Motor neuron (in vitro differentiated cells): ENCODE measurements at regions not wholly inside any gene's neighbourhood (a gene's known extent, or its start where the extent isn't known, plus 50 kb on each side); places are given as distances from the start of the nearest gene placed in this dataset.
"Not testable (repeated sequence)": the region's sequence is repeated elsewhere in the genome, so short reads cannot be mapped to it uniquely, and the experiment has no call there.

Experiments used
- ATAC-seq, 8 experiments: fragments of 200-7000 bp; cut with Tn5 transposase; replicated peaks in 6 of 8; 2 replicates each; pipeline ENCODE4 v1.8.0; 2021; ENCODE audit warnings: mild to moderate bottlenecking in 8 of 8, moderate library complexity in 8 of 8
- H3K27ac ChIP-seq, 2 donors: fragments of 250-450 bp; sonication (Bioruptor Pico); 2 replicates each; pipeline ENCODE4 v1.9.0; 2021; ENCODE audit warnings: antibody characterized with exemption in 2 of 2, mild to moderate bottlenecking in 2 of 2, moderate library complexity in 1 of 2
- H3K4me1 ChIP-seq, 2 donors: fragments of 250-450 bp; sonication (Bioruptor Pico); replicated peaks in 1 of 2; 2 replicates each; pipeline ENCODE4 v1.6.1; 2021; ENCODE audit warnings: antibody characterized with exemption in 2 of 2, mild to moderate bottlenecking in 2 of 2, moderate library complexity in 1 of 2
- H3K4me3 ChIP-seq, 5 donors: fragments of 250-450 bp; sonication (Bioruptor Pico); 2 replicates each; pipeline ENCODE4 v1.9.0; 2021; ENCODE audit warnings: antibody characterized with exemption in 5 of 5, mild to moderate bottlenecking in 5 of 5, moderate library complexity in 4 of 5
- whole genome bisulfite sequencing, 10 experiments: fragments of 450-650 bp; shearing (Covaris generic); methylation state at CpG; one replicate each; pipeline ENCODE4 v1.0.0; 2022; 5-methylcytosine and 5-hydroxymethylcytosine counted together
- in situ Hi-C, 9 experiments: fragments of 400-800 bp; cut with MboI; loops; one replicate each; pipeline ENCODE4 v1.15.0; 2021; ENCODE audit warnings: low sequenced_read_pairs in 9 of 9, low pct_unique_long_range_greater_than_20kb in 2 of 9; ENCODE audit not compliant: unreplicated experiment in 9 of 9

DNA sequence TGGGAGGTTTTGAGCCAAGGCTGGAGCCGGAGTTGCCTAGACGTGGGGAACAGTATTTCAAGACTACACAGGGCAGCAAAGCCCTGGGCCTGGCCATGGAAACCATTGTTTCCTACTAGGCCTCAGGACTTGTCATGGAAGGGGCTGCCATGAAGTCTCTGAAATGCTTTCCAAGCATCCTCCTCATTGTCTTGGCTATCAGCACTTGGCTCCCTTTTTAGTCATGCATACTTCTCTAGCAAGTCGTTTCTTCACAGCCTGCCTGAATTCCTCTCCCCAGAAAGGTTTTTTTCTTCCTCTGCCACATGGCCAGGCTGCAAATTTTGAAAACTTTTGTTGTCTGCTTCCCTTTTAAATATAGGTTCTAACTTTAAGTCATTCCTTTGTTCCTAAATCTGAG is 406.6 kb upstream of the TMPRSS15 start:
- in situ Hi-C loops: no loop called here
- Histone ChIP-seq H3K27ac (no peak overlapping the region), H3K4me3 (no peak overlapping the region), H3K4me1 (no peaks in the 10 kb centered on the region)
- WGBS, 10 experiments: 0 to 83% (median 40%) methylated on average over 1 to 2 of the region's 3 CpGs; no CpG with 5 or more reads in 4 of the 10 experiments
- ATAC-seq: peak in 1 of 8 experiments; percentile 40

DNA sequence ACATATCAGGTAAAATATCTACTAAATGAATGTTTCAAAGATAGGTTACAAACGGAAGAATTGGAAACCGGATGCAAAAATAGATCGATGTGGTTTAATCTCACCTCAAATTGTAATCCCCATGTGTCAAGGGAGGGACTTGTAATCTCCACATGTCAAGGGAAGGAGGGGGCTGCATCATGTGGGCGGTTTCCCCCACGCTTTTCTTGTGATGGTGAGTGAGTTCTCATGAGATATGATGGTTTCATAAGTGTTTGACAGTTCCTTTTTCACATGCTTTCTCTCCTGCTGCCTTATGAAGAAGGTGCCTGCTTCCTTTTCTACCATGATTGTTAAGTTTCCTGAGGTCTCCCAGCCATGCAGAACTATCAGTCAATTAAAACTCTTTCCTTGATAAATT is 408.7 kb upstream of the TMPRSS15 start:
- in situ Hi-C loops: no loop called here
- H3K4me1 ChIP-seq: no peaks in the 10 kb centered on the region
- 5 to 100% (median 63%) methylated on average over 3 to 5 of the region's 5 CpGs; no CpG with 5 or more reads in 2 of the 10 experiments for WGBS, 10 experiments
- H3K4me3 ChIP-seq: no peak overlapping the region
- no peak for ATAC-seq
- H3K27ac ChIP-seq: no peak overlapping the region

DNA sequence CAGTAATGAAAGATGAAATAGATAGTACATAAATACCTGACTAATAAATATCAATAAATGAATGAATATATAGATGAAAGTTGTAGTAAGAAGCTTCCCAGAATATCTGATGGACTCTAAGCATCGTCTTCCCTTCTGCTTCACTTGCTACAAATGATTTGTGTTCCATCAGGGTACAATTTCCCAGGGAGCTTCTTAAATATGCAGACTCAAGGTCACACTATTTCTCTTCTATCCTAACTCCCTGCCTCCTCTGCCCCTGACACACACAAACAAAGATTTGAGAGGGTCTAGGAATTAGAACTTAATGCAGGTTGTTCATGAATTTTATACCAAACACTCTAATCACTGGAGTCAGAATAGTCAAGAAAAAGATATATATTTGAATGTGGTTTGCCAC is 415.9 kb upstream of the TMPRSS15 start:
- Histone ChIP-seq H3K4me3 (no peak overlapping the region), H3K27ac (no peak overlapping the region), H3K4me1 (peaks cover 6 to 10% of the 10 kb centered on the region in 2 donors)
- 0 to 33% (median 17%) methylated on average over 1 of the region's 1 CpG; no CpG with 5 or more reads in 2 of the 10 experiments for WGBS, 10 experiments
- in situ Hi-C loops: no loop called here
- peak in 3 of 8 experiments; percentile 53 to 62 (median 56) for ATAC-seq

DNA sequence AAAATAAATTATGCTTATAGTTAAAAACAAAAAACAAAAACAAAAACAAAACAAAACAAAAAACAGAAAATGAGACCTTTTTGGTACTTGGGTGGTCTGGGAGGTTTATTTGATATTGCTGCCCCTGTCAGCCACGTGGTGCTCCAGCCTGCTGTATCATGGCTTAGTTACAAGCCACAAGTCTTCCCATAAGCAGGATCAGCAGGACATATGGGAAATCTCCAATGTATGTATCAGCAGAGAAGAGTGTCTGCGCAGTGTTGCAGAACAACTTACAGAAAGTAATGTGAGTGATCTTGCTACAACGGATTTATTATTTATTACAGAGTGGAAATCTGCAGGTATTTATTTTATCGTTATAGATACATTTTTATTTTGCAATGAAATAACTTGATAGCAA is 423.0 kb upstream of the TMPRSS15 start:
- in situ Hi-C loops: no loop called here
- peaks cover 0 to 13% of the 10 kb centered on the region in 2 donors for H3K4me1 ChIP-seq
- H3K27ac ChIP-seq: no peak overlapping the region
- peak in 3 of 8 experiments; percentile 42 to 65 (median 50) for ATAC-seq
- H3K4me3 ChIP-seq: no peak overlapping the region
- WGBS, 10 experiments: 13 to 95% (median 71%) methylated on average over 2 to 4 of the region's 4 CpGs; no CpG with 5 or more reads in 1 of the 10 experiments

DNA sequence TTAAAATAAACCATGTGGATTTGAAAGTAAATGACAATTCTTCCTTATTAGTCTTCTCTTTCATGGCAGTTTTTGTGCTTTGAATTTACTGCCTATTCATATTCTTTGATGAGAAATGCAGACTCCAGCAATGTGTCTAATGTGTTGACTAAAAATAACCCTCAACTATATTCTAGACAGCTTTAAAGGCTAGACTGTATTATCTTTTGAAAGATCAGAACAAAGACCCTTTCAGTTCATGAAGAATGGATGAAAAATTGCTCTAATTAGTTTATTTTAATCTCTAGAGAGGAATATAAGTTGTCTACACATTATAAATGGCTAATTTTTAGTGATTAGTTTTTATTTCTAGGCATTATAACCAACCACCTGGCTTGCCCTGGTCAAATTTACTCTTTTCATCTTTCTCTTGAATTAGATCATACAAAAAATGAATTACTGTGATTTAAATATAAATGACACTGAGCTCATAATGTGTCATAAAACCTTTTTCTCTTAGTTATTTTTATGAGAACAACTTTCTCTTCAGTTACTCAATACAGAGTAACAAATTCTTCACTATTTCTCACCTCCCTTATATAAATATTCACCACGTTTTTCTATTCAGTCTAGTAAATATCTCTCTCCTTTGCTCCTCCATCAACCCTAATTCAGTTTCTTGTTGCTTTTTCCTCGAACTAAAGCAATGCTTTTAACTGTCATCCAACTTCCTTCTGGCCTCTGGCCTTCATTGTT is 428.5 kb upstream of the TMPRSS15 start:
- no peak overlapping the region for H3K27ac ChIP-seq
- no peak overlapping the region for H3K4me3 ChIP-seq
- 0 to 92% (median 72%) methylated on average over 1 to 2 of the region's 2 CpGs for WGBS, 10 experiments
- H3K4me1 ChIP-seq: peaks cover 0 to 12% of the 10 kb centered on the region in 2 donors
- peak in 5 of 8 experiments; percentile 71 to 96 (median 87) for ATAC-seq
- in situ Hi-C loops: no loop called here

DNA sequence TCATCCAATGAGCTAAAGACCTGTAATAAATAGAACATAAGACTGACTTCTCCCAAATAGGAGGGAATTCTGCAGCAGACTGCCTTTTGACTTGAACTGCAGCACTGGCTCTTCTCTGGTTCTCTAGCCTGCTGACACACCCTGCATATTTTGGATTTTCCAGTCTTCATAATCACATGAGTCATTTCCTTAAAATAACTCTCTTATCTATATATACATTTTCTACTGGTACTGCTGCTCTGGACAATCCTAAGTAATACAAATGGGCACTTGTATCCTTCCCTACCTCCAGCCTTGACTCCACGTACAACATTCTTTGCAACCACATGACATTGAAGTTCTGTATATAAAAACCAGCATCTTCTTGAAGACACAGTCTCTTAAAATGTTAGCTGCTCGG is 429.4 kb upstream of the TMPRSS15 start:
- peak in 3 of 8 experiments; percentile 26 to 77 (median 42) for ATAC-seq
- in situ Hi-C loops: no loop called here
- H3K4me3 ChIP-seq: no peak overlapping the region
- 0 to 96% (median 67%) methylated on average over 1 to 2 of the region's 2 CpGs; no CpG with 5 or more reads in 1 of the 10 experiments for WGBS, 10 experiments
- peaks cover 0 to 10% of the 10 kb centered on the region in 2 donors for H3K4me1 ChIP-seq
- H3K27ac ChIP-seq: no peak overlapping the region

DNA sequence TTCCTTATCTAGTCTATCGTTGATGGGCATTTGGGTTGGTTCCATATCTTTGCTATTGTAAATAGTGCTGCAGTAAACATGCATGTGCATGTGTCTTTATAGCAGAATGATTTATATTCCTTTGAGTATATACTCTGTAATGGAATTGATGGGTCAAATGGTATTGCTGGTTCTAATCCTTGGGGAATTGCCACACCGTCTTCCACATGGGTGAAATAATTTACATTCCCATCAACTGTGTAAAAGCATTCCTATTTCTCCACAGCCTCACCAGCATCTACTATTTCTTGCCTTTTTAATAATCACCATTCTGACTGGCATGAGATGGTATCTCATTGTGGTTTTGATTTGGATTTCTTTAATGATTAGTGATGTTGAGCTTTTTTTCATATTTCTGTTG is 430.5 kb upstream of the TMPRSS15 start:
- ATAC-seq, H3K4me3 ChIP-seq, H3K4me1 ChIP-seq, H3K27ac ChIP-seq, in situ Hi-C loops: not testable (repeated sequence)
- WGBS, 10 experiments: 0 to 100% (median 60%) methylated on average over 1 to 2 of the region's 2 CpGs; no CpG with 5 or more reads in 3 of the 10 experiments

DNA sequence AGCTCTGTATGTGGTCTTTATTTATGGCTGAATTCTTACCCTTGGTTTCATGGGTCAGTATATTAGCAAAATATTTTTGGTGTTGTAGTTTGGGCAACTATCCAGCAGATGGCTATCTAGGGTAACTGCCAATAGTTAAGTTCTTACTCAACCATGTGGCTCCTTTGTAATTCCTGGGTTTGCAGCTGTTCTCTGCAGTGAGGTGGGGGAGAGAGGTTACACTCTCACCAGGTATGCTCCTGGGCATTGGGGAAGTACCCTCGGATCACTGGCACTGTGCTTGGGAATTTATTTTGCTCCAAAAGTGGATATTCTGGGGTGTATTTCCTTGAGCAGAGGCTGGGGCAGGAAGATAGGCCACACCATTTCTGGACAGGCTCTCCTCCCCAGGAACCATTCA is 436.7 kb upstream of the TMPRSS15 start:
- 8 to 86% (median 20%) methylated on average over 1 of the region's 1 CpG; no CpG with 5 or more reads in 7 of the 10 experiments for WGBS, 10 experiments
- H3K4me3 ChIP-seq: no peak overlapping the region

DNA sequence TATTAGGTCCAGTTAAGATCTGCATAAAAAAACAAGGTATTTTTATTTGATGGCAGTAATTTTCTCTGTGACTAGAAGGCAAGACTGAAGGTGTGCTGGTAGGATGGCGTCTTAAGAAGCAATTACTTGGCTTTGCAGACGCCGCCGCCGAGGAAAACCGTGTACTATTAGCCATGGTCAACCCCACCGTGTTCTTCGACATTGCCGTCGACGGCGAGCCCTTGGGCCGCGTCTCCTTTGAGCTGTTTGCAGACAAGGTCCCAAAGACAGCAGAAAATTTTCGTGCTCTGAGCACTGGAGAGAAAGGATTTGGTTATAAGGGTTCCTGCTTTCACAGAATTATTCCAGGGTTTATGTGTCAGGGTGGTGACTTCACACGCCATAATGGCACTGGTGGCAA is 454.0 kb upstream of the TMPRSS15 start:
- ATAC-seq, in situ Hi-C loops, H3K4me1 ChIP-seq, H3K27ac ChIP-seq, H3K4me3 ChIP-seq: not testable (repeated sequence)
- 48 to 100% (median 74%) methylated on average over 1 to 9 of the region's 16 CpGs; no CpG with 5 or more reads in 6 of the 10 experiments for WGBS, 10 experiments

More for the DNA sequence above, 436.7 kb upstream of the TMPRSS15 start:
- Histone ChIP-seq H3K27ac (no peak overlapping the region), H3K4me1 (no peaks in the 10 kb centered on the region)
- peak in 1 of 8 experiments; percentile 28 for ATAC-seq
- in situ Hi-C loops: no loop called here

DNA sequence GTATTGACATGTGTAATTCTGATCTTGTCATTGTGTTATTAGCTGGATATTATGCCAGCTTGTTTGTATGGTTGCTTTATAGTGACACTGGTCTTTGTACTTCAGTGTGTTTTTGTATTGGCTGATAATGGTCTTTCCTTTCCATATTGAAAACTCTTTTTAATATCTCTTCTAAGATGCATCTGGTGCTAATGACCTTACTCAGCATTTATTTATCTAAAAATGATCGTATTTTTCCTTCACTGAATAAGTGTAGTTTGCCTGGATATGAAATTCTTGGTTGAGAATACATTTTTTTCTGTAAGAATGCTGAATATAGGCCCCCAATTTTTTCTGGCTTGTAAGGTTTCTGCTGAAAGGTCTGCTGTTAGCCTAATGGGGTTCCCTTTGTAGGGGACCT is 465.5 kb upstream of the TMPRSS15 start:
- no peak for ATAC-seq
- H3K27ac ChIP-seq: no peak overlapping the region
- H3K4me1 ChIP-seq: no peaks in the 10 kb centered on the region
- 0 to 27% (median 0%) methylated on average over 1 of the region's 1 CpG; no CpG with 5 or more reads in 6 of the 10 experiments for WGBS, 10 experiments
- H3K4me3 ChIP-seq: no peak overlapping the region
- in situ Hi-C loops: no loop called here

DNA sequence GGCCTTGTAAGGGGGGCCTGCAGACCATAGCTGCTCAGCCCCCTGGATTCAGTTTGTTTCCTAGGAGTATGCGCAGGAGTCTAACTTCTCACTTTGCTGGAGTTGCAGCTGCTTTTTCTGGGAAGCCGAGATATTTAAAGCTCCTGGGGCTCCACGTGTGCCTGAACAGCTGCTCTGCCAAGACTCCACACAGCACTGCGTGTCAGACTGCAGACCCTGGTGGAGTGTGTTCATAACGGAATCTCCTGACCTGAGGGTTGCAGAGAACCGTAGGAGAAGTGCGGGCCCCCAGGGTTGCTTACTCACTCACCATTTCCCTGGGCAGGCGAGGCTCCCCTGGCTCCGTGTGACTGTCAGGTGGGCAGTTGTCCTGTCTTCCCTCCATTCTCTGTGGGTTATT is 474.3 kb upstream of the TMPRSS15 start:
- H3K4me3 ChIP-seq: no peak overlapping the region
- in situ Hi-C loops: no loop called here
- ATAC-seq: no peak
- WGBS, 10 experiments: 0 to 100% (median 85%) methylated on average over 1 to 9 of the region's 9 CpGs; no CpG with 5 or more reads in 1 of the 10 experiments
- H3K27ac ChIP-seq: no peak overlapping the region
- no peaks in the 10 kb centered on the region for H3K4me1 ChIP-seq

DNA sequence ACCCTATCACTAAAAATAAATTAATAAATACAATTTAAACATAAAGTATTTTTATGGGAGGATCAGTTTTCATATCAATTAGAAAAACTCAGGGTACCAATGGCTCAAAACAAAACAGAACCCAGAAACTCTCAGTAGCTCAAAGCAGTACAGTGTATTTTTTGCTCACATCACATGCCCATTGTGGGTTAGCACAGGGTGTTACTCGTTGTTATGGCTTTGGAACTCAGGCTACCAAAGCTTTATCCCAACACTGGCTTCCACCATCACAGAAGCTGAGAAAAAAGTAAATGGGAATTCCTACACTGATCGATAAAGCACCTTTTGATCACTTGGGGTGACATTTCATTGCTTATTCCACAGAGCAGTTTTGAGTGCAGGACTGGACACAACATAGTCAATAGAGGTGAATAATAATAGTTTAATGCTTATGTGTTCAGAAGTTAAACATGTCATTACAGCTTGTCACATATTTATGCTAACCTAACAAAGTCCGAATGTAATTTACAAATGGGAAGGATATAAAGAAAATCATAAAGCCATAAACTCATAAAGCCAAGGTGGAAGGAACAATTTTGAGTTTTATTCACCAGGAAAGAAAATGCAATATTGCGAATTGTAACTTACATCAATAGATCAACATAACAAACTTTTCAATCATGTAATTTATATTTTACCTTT is 484.5 kb upstream of the TMPRSS15 start:
- ATAC-seq: no peak
- 3 to 100% (median 77%) methylated on average over 1 to 4 of the region's 4 CpGs for WGBS, 10 experiments
- H3K4me1 ChIP-seq: no peaks in the 10 kb centered on the region
- in situ Hi-C loops: no loop called here
- H3K4me3 ChIP-seq: no peak overlapping the region
- no peak overlapping the region for H3K27ac ChIP-seq

DNA sequence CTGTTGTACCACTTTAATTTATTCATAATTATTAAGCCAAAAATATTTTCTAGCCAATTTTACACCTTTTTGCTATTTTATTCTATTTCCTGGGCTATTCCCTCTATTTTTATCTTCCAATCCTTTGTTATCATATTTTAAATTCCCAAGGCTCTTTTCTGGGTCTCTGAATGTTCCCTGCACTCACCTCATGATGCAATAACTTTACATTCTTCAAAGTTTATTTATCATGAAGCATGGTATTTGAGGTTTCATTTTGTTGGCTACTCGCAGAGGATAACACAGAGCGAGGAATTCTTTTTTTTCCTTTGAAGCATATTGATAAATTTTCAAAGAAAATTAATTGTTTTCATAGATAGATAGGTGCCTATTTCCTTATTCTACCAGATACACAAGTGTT is 489.8 kb upstream of the TMPRSS15 start:
- Histone ChIP-seq H3K4me1 (peaks cover 0 to 6% of the 10 kb centered on the region in 2 donors), H3K27ac (no peak overlapping the region)

More for the DNA sequence above, 489.8 kb upstream of the TMPRSS15 start:
- in situ Hi-C loops: no loop called here
- no peak overlapping the region for H3K4me3 ChIP-seq
- 0 to 100% (median 57%) methylated on average over 1 to 2 of the region's 2 CpGs; no CpG with 5 or more reads in 1 of the 10 experiments for WGBS, 10 experiments
- ATAC-seq: no peak
